ENCODE measurements at regions not wholly inside any gene's neighbourhood (a gene's known extent, or its start where the extent isn't known, plus 50 kb on each side); places are given as distances from the start of the nearest gene placed in this dataset.

DNA sequence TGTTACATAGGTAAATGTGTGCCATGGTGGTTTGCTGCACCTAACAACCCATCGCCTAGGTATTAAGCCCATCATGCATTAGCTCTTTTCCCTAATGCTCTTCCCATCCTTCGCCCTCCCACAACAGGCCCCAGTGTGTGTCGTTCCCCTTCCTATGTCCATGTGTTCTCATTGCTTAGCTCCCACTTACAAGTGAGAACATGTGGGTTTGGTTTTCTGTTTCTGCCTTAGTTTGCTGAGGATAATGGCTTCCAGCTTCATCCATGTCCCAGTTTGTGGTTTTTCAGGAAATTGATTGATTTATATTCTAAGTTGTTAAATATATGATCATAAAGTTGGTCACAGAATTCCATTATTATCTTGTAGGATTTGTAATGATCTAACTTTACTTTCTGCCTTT lies 85.3 kb upstream of the CAST start:
- ATAC-seq (ENCODE audit: low read depth), result no peak
- TF ChIP-seq, protein P1, sequence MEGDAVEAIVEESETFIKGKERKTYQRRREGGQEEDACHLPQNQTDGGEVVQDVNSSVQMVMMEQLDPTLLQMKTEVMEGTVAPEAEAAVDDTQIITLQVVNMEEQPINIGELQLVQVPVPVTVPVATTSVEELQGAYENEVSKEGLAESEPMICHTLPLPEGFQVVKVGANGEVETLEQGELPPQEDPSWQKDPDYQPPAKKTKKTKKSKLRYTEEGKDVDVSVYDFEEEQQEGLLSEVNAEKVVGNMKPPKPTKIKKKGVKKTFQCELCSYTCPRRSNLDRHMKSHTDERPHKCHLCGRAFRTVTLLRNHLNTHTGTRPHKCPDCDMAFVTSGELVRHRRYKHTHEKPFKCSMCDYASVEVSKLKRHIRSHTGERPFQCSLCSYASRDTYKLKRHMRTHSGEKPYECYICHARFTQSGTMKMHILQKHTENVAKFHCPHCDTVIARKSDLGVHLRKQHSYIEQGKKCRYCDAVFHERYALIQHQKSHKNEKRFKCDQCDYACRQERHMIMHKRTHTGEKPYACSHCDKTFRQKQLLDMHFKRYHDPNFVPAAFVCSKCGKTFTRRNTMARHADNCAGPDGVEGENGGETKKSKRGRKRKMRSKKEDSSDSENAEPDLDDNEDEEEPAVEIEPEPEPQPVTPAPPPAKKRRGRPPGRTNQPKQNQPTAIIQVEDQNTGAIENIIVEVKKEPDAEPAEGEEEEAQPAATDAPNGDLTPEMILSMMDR (IDR thresholded peaks at IDR 0.05), result no peak
- DNase-seq, result no peak
- Mint-ChIP-seq H3K4me3 (no peak overlapping the region), H3K27ac (no peak overlapping the region), H3K4me1 (no peaks in the 10 kb centered on the region), H3K36me3 (ENCODE audit: low read depth) (no peaks in the 10 kb centered on the region), H3K27me3 (peaks cover 12% of the 10 kb centered on the region), H3K9me3 (no peaks in the 10 kb centered on the region)
- ChIA-PET CTCF (no interaction called here), POLR2A (no interaction called here)
- intact Hi-C loops (cut with micrococcal nuclease), result no loop called here

DNA sequence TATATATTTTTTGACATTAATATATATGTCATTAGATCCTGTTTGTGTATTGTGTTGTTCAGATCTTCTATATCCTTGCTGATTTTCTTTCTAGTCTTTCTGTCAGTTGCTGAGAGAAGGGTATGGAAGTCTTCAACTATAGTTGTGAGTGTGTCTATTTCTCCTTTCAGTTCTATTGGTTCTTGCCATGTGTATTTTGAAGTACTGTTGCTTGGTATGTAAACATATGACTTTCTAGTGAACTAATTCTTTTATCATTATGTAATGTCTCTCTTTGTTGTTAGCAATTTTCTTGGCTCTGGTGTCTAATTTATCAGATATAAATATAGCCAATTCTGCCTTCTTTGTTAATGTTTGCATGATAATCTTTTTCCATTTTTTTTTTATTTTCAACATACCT lies 84.3 kb upstream of the CAST start:
- no peaks in the 10 kb centered on the region for H3K36me3 Mint-ChIP-seq (ENCODE audit: low read depth)
- CTCF ChIA-PET, result no interaction called here
- POLR2A ChIA-PET, result no interaction called here
- H3K9me3 Mint-ChIP-seq, result no peaks in the 10 kb centered on the region
- DNase-seq (no peak), ATAC-seq (ENCODE audit: low read depth) (no peak)
- H3K27ac Mint-ChIP-seq, result no peak overlapping the region
- TF ChIP-seq, protein P1 (IDR thresholded peaks at IDR 0.05), result no peak
- peaks cover 11% of the 10 kb centered on the region for H3K27me3 Mint-ChIP-seq
- no peak overlapping the region for H3K4me3 Mint-ChIP-seq
- H3K4me1 Mint-ChIP-seq, result no peaks in the 10 kb centered on the region
- intact Hi-C loops (cut with micrococcal nuclease), result no loop called here

DNA sequence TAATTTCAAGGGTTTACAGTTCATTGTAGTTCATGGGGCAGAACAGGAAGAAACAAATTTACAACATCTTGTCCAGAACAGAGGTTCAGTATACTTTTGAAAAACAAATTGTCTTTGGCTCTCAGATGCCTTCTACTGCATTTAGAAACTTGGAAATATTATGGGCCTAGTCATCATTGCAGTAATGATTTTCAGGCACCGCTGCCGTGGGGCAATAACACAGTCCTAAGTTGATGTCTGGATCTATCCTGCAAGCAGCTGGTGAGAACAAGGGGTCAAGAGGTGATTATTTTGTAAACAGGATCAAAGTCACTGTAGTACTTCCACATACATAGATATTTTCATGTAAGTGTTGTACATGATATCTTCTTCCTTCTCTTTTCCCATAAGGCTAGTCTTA lies 82.5 kb upstream of the CAST start:
- H3K4me1 Mint-ChIP-seq, result peaks cover 5% of the 10 kb centered on the region
- ChIA-PET POLR2A (no interaction called here), CTCF (no interaction called here)
- H3K9me3 Mint-ChIP-seq, result no peaks in the 10 kb centered on the region
- intact Hi-C loops (cut with micrococcal nuclease), result no loop called here
- H3K27me3 Mint-ChIP-seq, result peaks cover 25% of the 10 kb centered on the region
- H3K36me3 Mint-ChIP-seq (ENCODE audit: low read depth), result no peaks in the 10 kb centered on the region
- H3K27ac Mint-ChIP-seq, result no peak overlapping the region
- H3K4me3 Mint-ChIP-seq, result no peak overlapping the region
- ATAC-seq (ENCODE audit: low read depth), result no peak
- TF ChIP-seq, protein P1 (IDR thresholded peaks at IDR 0.05), result no peak
- DNase-seq, result no peak

DNA sequence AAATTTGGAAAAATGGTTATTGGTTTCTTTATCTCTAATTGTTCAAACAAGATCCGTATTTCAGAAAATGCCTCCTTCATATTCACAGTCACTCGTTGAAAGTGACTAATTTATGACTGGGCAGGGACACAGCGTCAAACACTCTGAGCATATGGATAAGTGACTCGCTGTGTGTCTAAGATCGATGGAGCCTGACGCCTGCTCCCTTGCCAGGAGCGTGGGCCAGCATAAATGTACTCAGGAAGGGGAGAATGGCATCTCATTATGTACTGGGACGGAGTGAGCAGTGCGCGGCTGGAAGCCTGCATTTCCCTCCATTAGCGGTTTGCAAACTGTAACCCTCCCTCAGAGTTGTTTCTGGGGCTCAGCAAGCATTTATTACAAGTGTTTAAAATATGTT lies 79.8 kb upstream of the CAST start:
- POLR2A ChIA-PET, result no interaction called here
- DNase-seq (no peak), ATAC-seq (ENCODE audit: low read depth) (no peak)
- TF ChIP-seq, protein P1 (IDR thresholded peaks at IDR 0.05), result no peak
- intact Hi-C loops (cut with micrococcal nuclease), result no loop called here
- CTCF ChIA-PET, result no interaction called here
- Mint-ChIP-seq H3K4me1 (peaks cover 7% of the 10 kb centered on the region), H3K36me3 (ENCODE audit: low read depth) (no peaks in the 10 kb centered on the region), H3K9me3 (no peaks in the 10 kb centered on the region), H3K27me3 (peaks cover 33% of the 10 kb centered on the region), H3K27ac (no peak overlapping the region), H3K4me3 (no peak overlapping the region)

DNA sequence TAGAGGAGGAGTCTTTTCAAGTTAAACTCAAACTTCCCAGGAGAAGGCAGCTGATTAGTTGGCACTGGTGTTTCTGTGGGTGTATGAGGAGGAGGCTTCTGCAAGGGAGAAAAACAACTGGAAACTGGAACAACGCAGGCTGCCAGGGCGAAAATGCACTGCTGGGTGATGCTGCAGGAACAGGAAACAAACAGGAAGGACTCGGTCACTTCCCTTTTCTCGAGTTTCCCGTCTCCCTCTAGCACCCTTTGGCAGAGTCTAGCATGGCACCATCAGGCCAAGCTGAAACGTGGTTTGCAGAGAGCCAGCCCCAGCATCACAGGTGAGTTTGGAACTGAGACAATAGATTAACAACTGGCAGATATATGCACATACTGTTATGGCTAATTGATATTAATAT lies 77.5 kb upstream of the CAST start:
- TF ChIP-seq, protein P1 (IDR thresholded peaks at IDR 0.05), result no peak
- Mint-ChIP-seq H3K4me3 (no peak overlapping the region), H3K9me3 (no peaks in the 10 kb centered on the region), H3K36me3 (ENCODE audit: low read depth) (no peaks in the 10 kb centered on the region), H3K27me3 (peaks cover 27% of the 10 kb centered on the region), H3K27ac (no peak overlapping the region), H3K4me1 (peaks cover 7% of the 10 kb centered on the region)
- intact Hi-C loops (cut with micrococcal nuclease), result no loop called here
- DNase-seq (no peak), ATAC-seq (ENCODE audit: low read depth) (no peak)
- POLR2A ChIA-PET, result no interaction called here
- CTCF ChIA-PET, result interaction anchor here (2.1 kb wide), 1 partner anchor 13 kb away, joined by 6 read pairs; no protein-coding TSS in a partner anchor

Data from activated B cell treated with CpG ODN at 0.5 μM for 24 hours (primary cell).